NOMO-1 treated with dmso at 0.1 percent for 144 hours (cell line): ENCODE measurements at regions not wholly inside any gene's neighbourhood (a gene's known extent, or its start where the extent isn't known, plus 50 kb on each side); places are given as distances from the start of the nearest gene placed in this dataset.

Experiments used
- DNase-seq: peaks from one replicate; lab custom pipeline; 2025; ENCODE audit not compliant: unreplicated experiment; lab: John Stamatoyannopoulos, UW

GRCh38 chr6:9539231-9539755 is 875.6 kb downstream of the TFAP2A start:
- no peak for DNase-seq

GRCh38 chr6:9537381-9537780 is 877.5 kb downstream of the TFAP2A start:
- no peak for DNase-seq

- no peak for DNase-seq
Measured at GRCh38 chr6:9535106-9535505, 879.8 kb downstream of the TFAP2A start.

- no peak for DNase-seq
Measured at GRCh38 chr6:9532621-9533557, 882.0 kb downstream of the TFAP2A start.

GRCh38 chr6:9527679-9528286 is 887.1 kb downstream of the TFAP2A start:
- peak; percentile 45 for DNase-seq

- no peak for DNase-seq
Measured at GRCh38 chr6:9523462-9523861, 891.4 kb downstream of the TFAP2A start.

GRCh38 chr6:9522101-9522500 is 892.8 kb downstream of the TFAP2A start:
- DNase-seq = no peak

- DNase-seq = no peak
Measured at GRCh38 chr6:9521152-9521530, 893.7 kb downstream of the TFAP2A start.

GRCh38 chr6:9520417-9521151 is 894.3 kb downstream of the TFAP2A start:
- no peak for DNase-seq

- DNase-seq = no peak
Measured at GRCh38 chr6:9518431-9518830, 896.4 kb downstream of the TFAP2A start.

GRCh38 chr6:9517806-9518205 is 897.1 kb downstream of the TFAP2A start:
- no peak for DNase-seq

- DNase-seq = no peak
Measured at GRCh38 chr6:9515633-9516606, 899.0 kb downstream of the TFAP2A start.

GRCh38 chr6:9514146-9514545 is 900.7 kb downstream of the TFAP2A start:
- no peak for DNase-seq

- DNase-seq = no peak
Measured at GRCh38 chr6:9511157-9511556, 903.7 kb downstream of the TFAP2A start.

GRCh38 chr6:9507136-9507895 is 907.6 kb downstream of the TFAP2A start:
- DNase-seq = no peak

- no peak for DNase-seq
Measured at GRCh38 chr6:9504191-9504590, 910.7 kb downstream of the TFAP2A start.

GRCh38 chr6:9503111-9503761 is 911.6 kb downstream of the TFAP2A start:
- no peak for DNase-seq

GRCh38 chr6:9499709-9500108 is 915.2 kb downstream of the TFAP2A start:
- no peak for DNase-seq

- DNase-seq = no peak
Measured at GRCh38 chr6:9496837-9497236, 918.0 kb downstream of the TFAP2A start.
